ENCODE measurements at regions not wholly inside any gene's neighbourhood (a gene's known extent, or its start where the extent isn't known, plus 50 kb on each side); places are given as distances from the start of the nearest gene placed in this dataset.

DNA sequence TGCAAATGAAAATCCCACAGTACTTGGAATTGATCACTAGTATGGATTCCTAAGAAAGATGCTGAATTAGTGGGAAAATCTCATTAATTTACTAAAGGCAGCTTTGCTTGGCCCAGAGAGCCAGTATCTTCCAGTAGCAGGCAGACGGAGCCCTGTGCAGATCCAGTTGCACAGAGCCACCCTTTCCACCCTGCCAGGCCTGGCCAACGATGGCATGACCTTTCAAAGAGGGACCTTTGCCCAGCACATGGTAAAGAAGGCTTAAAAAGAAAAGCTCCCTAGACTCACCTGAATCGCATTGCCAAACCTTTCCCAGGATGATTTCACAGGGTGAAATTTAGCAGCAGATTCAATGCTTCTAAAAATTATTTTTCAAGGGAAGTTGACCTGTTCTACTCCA lies 170.5 kb upstream of the CAMK1G start:
- TF ChIP-seq CTCF (IDR thresholded peaks at IDR 0.05) (no peak), POLR2AphosphoS5 (IDR thresholded peaks at IDR 0.05) (no peak), POLR2A (IDR thresholded peaks at IDR 0.05) (no peak), EP300 (IDR thresholded peaks at IDR 0.05) (no peak)
